DMS53 treated with DMSO at 0.1 percent for 48 hours (cell line): ENCODE measurements at regions not wholly inside any gene's neighbourhood (a gene's known extent, or its start where the extent isn't known, plus 50 kb on each side); places are given as distances from the start of the nearest gene placed in this dataset.

Experiments used
- DNase-seq: peaks from one replicate; lab custom pipeline; 2025; ENCODE audit not compliant: unreplicated experiment; lab: John Stamatoyannopoulos, UW

- no peak for DNase-seq
These were observed 111.2 kb downstream of the HAO1 start for GRCh38 chr20:7829031-7829430.

- DNase-seq: no peak
These were observed 110.5 kb downstream of the HAO1 start for GRCh38 chr20:7829776-7830175.
